ENCODE measurements at regions not wholly inside any gene's neighbourhood (a gene's known extent, or its start where the extent isn't known, plus 50 kb on each side); places are given as distances from the start of the nearest gene placed in this dataset.
A peak's percentile ranks its signal among the peaks of the same experiment; 100 is the strongest.
"Not testable (repeated sequence)": the region's sequence is repeated elsewhere in the genome, so short reads cannot be mapped to it uniquely, and the experiment has no call there.

GRCh38 chr7:106583706-106584690 is 77.0 kb downstream of the CCDC71L start:
- DNase-seq: no peak

DNA sequence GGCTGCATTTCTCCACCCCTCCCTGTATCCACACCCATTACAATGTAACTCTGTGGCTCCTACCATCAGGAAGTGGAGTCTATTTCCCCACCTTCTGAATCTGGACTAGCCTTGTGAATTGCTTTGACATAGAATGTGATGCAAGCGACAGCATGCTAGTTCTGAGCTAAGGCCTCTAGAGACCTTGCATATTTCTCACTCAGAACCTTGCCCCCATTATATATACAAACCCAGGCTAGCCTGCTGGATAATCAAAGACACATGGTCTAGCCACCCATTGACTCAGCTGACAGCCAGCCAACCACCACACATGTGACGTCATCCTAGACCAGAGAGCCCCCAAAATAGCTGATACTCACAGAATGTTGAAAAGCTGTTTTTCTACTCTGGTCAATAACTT is 77.9 kb downstream of the CCDC71L start:
- no peak for DNase-seq

DNA sequence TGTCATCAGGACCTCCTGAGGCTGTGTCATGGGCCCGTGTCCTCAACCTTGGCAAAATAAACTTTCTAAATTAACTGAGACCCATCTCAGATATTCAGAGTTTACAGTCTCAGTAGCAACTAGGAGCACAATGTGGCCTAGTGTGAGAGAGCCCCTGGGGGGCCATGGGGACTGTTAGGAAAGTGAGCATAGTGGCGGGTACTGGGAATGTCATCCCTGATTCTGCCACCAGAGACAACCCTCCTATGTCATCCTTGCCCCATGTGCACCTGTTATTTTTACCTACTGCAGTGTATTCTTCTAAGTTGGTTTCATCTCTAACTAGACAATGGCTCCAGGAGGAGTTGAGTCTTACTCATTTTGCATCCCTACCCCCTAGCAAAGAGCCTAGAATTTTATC is 78.6 kb downstream of the CCDC71L start:
- DNase-seq: no peak

DNA sequence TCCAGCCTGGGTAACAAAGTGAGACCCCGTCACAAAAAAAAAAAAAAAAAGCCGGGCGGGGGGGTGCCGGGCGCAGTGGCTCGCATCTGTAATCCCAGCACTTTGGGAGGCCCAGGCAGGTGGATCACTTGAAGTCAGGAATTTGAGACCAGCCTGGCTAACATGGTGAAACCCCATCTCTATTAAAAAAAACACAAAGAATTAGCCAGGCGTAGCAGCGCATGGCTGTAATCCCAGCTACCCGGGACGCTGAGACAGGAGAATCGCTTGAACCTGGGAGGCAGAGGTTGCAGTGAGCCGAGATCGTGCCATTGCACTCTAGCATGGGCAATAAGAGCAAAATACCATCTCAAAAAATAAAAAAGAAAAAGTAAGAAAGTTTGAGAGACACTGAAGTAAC is 81.9 kb downstream of the CCDC71L start:
- DNase-seq: not testable (repeated sequence)

GRCh38 chr7:106575138-106575823 is 85.7 kb downstream of the CCDC71L start:
- no peak for DNase-seq

DNA sequence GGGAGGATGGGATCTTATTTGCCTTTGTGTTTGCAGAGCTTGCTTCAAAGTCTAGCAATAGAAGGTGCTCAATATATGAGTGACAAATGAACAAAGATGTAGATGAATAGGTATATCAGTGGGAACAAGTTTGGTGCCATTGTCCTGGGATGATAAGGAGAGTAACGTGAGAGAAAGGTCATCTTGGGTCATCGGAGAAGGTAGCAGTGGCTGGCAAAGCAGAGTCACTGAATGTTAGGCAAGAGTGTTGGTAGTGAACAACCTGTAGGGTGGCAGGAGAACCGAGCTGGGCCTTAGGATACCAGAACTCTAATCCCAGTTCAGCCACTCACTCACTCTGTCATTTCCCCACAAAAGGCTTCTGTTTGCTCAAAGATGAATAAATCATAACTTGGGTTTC is 87.2 kb downstream of the CCDC71L start:
- no peak for DNase-seq

GRCh38 chr7:106573125-106573663 is 87.8 kb downstream of the CCDC71L start:
- no peak for DNase-seq

- DNase-seq: no peak
Observed at GRCh38 chr7:106572394-106573124, 88.4 kb downstream of the CCDC71L start.

DNA sequence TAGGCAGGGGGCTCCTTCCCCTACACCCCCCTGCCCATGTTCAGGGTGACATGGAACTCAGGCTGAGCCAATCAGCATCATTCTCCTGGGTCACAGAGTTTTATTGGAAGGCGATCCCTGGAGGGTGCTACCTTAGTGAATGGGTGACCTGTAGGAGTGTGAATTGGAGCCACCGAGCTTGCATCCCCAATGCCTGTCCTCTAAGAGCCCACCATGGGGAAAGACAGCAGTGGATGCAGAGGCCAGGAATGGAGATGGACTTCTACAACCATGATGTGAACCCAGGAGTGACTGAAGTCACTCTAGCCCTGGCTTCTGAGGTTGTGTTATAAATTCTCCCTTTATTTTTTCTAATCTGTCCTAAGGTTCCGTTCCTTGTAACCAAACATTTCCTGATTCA is 89.4 kb downstream of the CCDC71L start:
- no peak for DNase-seq

DNA sequence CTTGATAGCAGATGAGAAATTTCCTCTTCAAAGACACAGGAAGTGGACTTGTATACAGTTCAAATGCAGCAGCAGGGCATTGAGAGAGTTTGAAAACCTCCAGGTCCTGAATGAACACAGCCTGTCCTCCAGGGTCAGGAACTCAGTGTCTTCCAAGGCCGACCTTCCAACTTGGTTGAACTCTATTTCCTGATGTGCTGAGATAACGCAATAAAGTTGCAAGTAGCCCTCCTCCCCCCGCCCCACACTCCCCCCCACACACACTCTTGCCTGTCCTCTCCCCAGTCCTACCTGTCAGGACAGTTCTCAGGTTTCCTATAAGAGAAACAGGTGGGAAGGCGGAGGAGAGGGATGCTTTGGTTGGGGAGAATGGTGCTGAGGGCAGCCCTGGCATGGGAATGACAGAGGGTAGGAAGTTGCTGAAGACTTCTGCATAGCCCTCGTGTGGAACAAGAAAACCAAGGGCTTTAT is 90.0 kb downstream of the CCDC71L start:
- no peak for DNase-seq

- no peak for DNase-seq
Observed at GRCh38 chr7:106570146-106570545, 90.8 kb downstream of the CCDC71L start.

DNA sequence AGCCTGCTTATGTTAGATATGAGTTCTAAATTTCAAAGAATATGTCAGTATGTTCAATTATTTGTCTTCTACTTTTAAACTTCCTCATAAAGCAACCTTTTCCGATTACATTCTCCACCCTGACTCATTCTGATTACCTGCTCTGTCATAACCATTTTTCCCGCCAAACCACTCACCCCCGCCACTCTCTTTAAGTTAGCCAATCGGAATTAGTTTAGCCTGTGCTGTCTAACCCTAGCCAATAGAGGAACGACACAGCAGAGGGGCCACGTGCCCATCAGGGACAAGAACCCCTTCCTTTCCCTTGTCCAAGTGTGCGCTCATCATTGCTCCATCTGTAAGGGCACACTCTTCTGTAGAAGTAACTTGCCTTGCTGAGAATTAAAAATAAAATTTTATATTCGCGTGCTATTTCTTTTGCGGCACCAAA is 91.4 kb downstream of the CCDC71L start:
- DNase-seq: no peak

- peak; percentile 28 for DNase-seq
Observed at GRCh38 chr7:106568680-106569499, 92.1 kb downstream of the CCDC71L start.

DNA sequence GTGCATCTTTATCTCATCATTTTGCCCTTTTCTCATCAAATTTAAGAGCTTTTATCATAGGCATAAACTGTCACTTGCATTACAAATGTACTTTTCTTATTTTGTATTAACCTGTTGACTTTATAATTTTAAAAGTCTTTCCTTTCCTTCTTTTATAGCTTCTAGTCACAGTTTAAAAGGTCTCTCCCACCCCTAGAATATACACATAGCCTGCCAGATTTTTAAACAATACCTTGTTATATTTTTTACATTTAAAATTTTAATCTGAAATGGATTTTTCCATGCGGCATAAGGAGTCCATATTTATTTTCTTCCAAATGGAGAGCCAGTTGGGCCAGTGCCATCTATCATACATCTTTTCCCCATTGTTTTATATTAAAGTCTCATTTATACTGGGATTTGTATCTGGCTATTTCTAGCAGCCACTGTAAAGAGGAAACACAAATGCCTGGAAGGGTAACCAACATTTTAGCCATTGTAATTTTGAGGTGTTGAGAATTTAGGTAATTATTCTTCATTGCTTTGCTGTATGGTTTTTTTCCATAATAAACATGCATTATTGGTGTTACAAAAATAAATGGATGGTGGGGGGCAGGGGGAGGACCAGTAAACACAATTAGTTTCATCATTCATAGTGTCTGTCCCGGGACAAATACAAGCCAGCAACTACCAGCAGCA is 92.8 kb downstream of the CCDC71L start:
- no peak for DNase-seq

DNA sequence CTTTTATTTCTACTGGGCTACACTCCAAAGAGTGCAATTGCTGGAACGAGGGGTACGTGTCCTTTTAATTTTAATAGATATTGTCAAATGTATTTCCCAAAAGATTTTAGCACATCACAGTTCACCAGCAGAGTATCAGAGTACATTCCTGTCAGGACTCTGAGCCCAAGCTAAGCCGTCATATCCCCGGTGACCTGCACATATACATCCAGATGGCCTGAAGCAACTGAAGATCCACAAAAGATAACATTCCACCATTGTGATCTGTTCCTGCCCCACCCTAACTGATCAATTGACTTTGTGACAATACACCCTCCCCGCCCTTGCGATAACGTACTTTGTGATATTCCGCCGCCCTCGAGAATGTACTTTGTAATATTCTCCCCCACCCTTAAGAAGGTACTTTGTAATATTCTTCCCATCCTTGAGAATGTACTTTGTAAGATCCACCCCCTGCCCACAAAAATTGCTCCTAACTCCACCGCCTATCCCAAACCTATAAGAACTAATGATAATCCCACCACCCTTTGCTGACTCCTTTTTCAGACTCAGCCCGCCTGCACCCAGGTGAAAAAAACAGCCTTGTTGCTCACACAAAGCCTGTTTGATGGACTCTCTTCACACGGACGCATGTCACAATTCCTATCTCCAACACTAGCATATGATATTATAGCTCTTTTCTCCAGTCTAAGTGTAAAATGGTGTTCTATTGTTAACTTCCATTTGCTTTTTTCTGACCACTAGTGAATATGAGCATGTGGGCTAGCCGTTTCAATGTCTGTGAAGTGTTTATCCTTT is 93.6 kb downstream of the CCDC71L start:
- not testable (repeated sequence) for DNase-seq

GRCh38 chr7:106566672-106567071 is 94.3 kb downstream of the CCDC71L start:
- DNase-seq: no peak

GRCh38 chr7:106566196-106566595 is 94.8 kb downstream of the CCDC71L start:
- DNase-seq: no peak

- DNase-seq: no peak
Observed at GRCh38 chr7:106565428-106565827, 95.5 kb downstream of the CCDC71L start.

DNA sequence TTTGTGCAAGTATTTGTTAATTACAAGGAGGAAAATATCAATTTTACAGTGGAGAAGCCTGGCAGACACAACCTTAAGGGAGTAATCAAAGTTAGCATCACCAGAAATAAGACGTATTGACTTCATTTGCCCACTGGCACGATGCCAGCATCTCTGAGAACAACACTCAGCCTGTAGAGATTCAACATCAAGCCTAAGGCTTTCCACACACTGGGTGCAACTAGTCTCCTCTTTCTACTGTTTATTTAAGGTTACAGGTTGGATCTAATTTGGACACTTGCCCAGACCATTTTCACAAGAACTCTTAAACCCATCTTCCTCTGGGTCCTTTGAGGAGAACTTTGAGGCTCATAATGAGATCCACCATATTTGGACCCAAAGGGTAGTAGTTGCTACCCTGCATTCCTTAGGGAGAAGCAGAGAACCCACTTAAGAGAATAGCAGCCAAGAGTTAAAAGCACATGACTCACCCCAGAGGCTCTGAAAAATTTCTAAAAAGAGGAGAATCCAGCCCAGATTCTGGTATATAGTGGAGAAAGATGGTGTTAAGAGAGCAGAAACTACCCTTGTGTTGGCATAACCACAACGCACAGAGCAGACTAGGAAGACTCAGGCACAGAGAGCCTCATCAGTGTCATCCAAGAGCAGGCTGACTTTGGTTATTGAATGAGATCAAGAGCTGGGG is 97.3 kb downstream of the CCDC71L start:
- no peak for DNase-seq

All from NCI-H2107 (cell line).